ENCODE measurements at regions not wholly inside any gene's neighbourhood (a gene's known extent, or its start where the extent isn't known, plus 50 kb on each side); places are given as distances from the start of the nearest gene placed in this dataset.
A peak's percentile ranks its signal among the peaks of the same experiment; 100 is the strongest.

- DNase-seq (ENCODE audit: insufficient read length, low spot score): no peak
- no peak for TF ChIP-seq CTCF (IDR thresholded peaks at IDR 0.05; ENCODE audit: insufficient read depth, missing control alignments)
- no peak for FAIRE-seq
Observed at GRCh38 chr15:31591908-31592307, 265.3 kb downstream of the KLF13 start.

DNA sequence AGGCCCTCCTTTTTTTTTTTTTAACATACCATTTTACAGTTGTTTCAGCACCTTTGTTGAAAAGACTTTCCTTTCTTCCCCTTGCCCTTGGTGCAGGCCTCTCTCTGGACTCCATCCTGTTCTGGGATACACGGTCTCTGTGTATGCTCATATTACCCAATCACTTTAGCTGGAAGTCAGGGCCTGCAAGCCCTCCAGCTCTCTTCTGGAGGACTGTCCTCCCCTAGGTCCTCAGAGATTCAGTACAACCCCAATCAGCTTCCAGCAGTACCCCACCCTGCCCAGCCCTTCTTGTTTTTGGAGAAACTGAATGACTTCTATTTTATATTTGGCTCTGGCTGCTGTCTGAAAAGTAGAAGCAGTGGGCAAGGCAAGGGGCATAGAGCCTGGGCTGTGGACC, 270.8 kb downstream of the KLF13 start:
- DNase-seq (ENCODE audit: insufficient read length, low spot score): no peak
- no peak for FAIRE-seq
- TF ChIP-seq CTCF (IDR thresholded peaks at IDR 0.05; ENCODE audit: insufficient read depth, missing control alignments): no peak

GRCh38 chr15:31598620-31599019, 272.0 kb downstream of the KLF13 start:
- TF ChIP-seq CTCF (IDR thresholded peaks at IDR 0.05; ENCODE audit: insufficient read depth, missing control alignments): no peak
- FAIRE-seq (no peak), DNase-seq (ENCODE audit: insufficient read length, low spot score) (no peak)

- DNase-seq (ENCODE audit: insufficient read length, low spot score) (no peak), FAIRE-seq (no peak)
- peak; percentile 20 for TF ChIP-seq CTCF (IDR thresholded peaks at IDR 0.05; ENCODE audit: insufficient read depth, missing control alignments)
Observed at GRCh38 chr15:31605467-31605931, 278.9 kb downstream of the KLF13 start.

DNA sequence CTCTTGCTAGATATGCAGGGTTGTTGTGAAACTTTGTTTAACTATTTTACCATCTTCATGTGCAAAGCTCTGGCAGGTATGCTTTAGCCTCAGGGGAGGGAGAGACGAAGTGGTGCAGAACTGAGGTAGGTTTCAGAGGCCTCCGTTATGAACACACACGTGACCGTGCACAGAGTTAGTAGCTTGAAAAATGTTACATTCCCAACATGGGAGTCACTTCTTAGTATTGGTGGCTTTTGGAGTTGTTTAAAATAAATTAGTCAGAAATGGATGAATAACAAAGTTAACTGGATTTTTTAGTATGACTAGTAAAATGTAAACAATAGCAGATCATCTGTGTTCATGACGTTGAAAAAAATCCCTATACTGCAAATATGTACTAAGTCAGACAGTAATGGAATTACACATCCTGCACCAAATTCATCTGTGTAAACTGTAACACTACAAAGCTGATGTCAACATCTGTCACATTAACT, 279.6 kb downstream of the KLF13 start:
- DNase-seq (ENCODE audit: insufficient read length, low spot score) (no peak), FAIRE-seq (no peak)
- no peak for TF ChIP-seq CTCF (IDR thresholded peaks at IDR 0.05; ENCODE audit: insufficient read depth, missing control alignments)

GRCh38 chr15:31606931-31607497, 280.4 kb downstream of the KLF13 start:
- FAIRE-seq (no peak), DNase-seq (ENCODE audit: insufficient read length, low spot score) (no peak)
- no peak for TF ChIP-seq CTCF (IDR thresholded peaks at IDR 0.05; ENCODE audit: insufficient read depth, missing control alignments)

GRCh38 chr15:31607656-31608055, 281.0 kb downstream of the KLF13 start:
- no peak for TF ChIP-seq CTCF (IDR thresholded peaks at IDR 0.05; ENCODE audit: insufficient read depth, missing control alignments)
- FAIRE-seq (no peak), DNase-seq (ENCODE audit: insufficient read length, low spot score) (no peak)
